Hematopoietic multipotent progenitor cell treated with erythropoietin and hydrocortisone succinate and interleukin-3 and kit ligand, for 4 days (in vitro differentiated cells): ENCODE measurements at regions not wholly inside any gene's neighbourhood (a gene's known extent, or its start where the extent isn't known, plus 50 kb on each side); places are given as distances from the start of the nearest gene placed in this dataset.
A peak's percentile ranks its signal among the peaks of the same experiment; 100 is the strongest.
"Not testable (repeated sequence)": the region's sequence is repeated elsewhere in the genome, so short reads cannot be mapped to it uniquely, and the experiment has no call there.

Experiments
- DNase-seq: peaks from one replicate; pipeline ENCODE4 v3.0.0-alpha.2; 2015

GRCh38 chrX:25646156-25646555, 492.0 kb upstream of the MAGEB18 start:
- no peak for DNase-seq

GRCh38 chrX:25648790-25649189, 489.4 kb upstream of the MAGEB18 start:
- no peak for DNase-seq

GRCh38 chrX:25650216-25650820, 487.8 kb upstream of the MAGEB18 start:
- DNase-seq, result no peak

GRCh38 chrX:25659317-25659716, 478.8 kb upstream of the MAGEB18 start:
- DNase-seq, result no peak

GRCh38 chrX:25663701-25664100, 474.4 kb upstream of the MAGEB18 start:
- DNase-seq, result no peak

GRCh38 chrX:25665431-25665830, 472.7 kb upstream of the MAGEB18 start:
- DNase-seq, result no peak

GRCh38 chrX:25667681-25668080, 470.5 kb upstream of the MAGEB18 start:
- no peak for DNase-seq

- no peak for DNase-seq
These were observed 463.4 kb upstream of the MAGEB18 start for GRCh38 chrX:25674776-25675175.

- no peak for DNase-seq
These were observed 436.3 kb upstream of the MAGEB18 start for GRCh38 chrX:25701876-25702275.

GRCh38 chrX:25717122-25717521, 421.0 kb upstream of the MAGEB18 start:
- no peak for DNase-seq

- DNase-seq, result peak; percentile 17
These were observed 416.6 kb upstream of the MAGEB18 start for GRCh38 chrX:25721564-25721963.

- DNase-seq, result no peak
These were observed 411.6 kb upstream of the MAGEB18 start for GRCh38 chrX:25726539-25726938.

- DNase-seq, result no peak
These were observed 405.0 kb upstream of the MAGEB18 start for GRCh38 chrX:25733148-25733547.

- no peak for DNase-seq
These were observed 400.6 kb upstream of the MAGEB18 start for GRCh38 chrX:25737540-25737939.

GRCh38 chrX:25742334-25742733, 395.8 kb upstream of the MAGEB18 start:
- no peak for DNase-seq

GRCh38 chrX:25754399-25754798, 383.7 kb upstream of the MAGEB18 start:
- no peak for DNase-seq

GRCh38 chrX:25755194-25755593, 382.9 kb upstream of the MAGEB18 start:
- no peak for DNase-seq

GRCh38 chrX:25762656-25763055, 375.5 kb upstream of the MAGEB18 start:
- no peak for DNase-seq

- not testable (repeated sequence) for DNase-seq
These were observed 366.3 kb upstream of the MAGEB18 start for GRCh38 chrX:25771853-25772252.

GRCh38 chrX:25797796-25798195, 340.3 kb upstream of the MAGEB18 start:
- DNase-seq, result not testable (repeated sequence)

- DNase-seq, result no peak
These were observed 332.4 kb upstream of the MAGEB18 start for GRCh38 chrX:25805744-25806143.

- no peak for DNase-seq
These were observed 331.1 kb upstream of the MAGEB18 start for GRCh38 chrX:25807022-25807421.

GRCh38 chrX:25810202-25810601, 327.9 kb upstream of the MAGEB18 start:
- no peak for DNase-seq

GRCh38 chrX:25819879-25820278, 318.3 kb upstream of the MAGEB18 start:
- no peak for DNase-seq

GRCh38 chrX:25851141-25851540, 287.0 kb upstream of the MAGEB18 start:
- DNase-seq, result no peak
